Neural crest cell (in vitro differentiated cells): ENCODE measurements at regions not wholly inside any gene's neighbourhood (a gene's known extent, or its start where the extent isn't known, plus 50 kb on each side); places are given as distances from the start of the nearest gene placed in this dataset.

Experiments used
- DNase-seq: peaks from one replicate; pipeline ENCODE4 v3.0.0; 2021; ENCODE audit warnings: low read depth, mixed read lengths, low spot score
- H3K27ac Mint-ChIP-seq: one replicate; pipeline ENCODE4 v1.8.0; 2021; ENCODE audit warnings: mild to moderate bottlenecking, mixed read lengths; ENCODE audit not compliant: unreplicated experiment
- H3K27me3 Mint-ChIP-seq: 2 replicates; pipeline ENCODE4 v1.8.0; 2021; ENCODE audit warnings: low read depth, mild to moderate bottlenecking, mixed read lengths
- H3K36me3 Mint-ChIP-seq: 2 replicates; pipeline ENCODE4 v1.8.0; 2021; ENCODE audit warnings: low read depth, mild to moderate bottlenecking, mixed read lengths
- H3K4me1 Mint-ChIP-seq: 2 replicates; pipeline ENCODE4 v1.8.0; 2021; ENCODE audit warnings: mixed read lengths
- H3K4me3 Mint-ChIP-seq: one replicate; pipeline ENCODE4 v1.8.0; 2021; ENCODE audit warnings: mild to moderate bottlenecking, mixed read lengths
- H3K9me3 Mint-ChIP-seq: 2 replicates; pipeline ENCODE4 v1.8.0; 2021; ENCODE audit warnings: mixed read lengths
- CTCF ChIP-seq: fragments of 200-600 bp; sonication (generic); conservative IDR thresholded peaks from 2 replicates; pipeline ENCODE4 v1.5.0; 2021; ENCODE audit warnings: antibody characterized with exemption, mild to moderate bottlenecking

GRCh38 chr11:27242591-27242990, 120.4 kb downstream of the CCDC34 start:
- Mint-ChIP-seq H3K9me3 (no peaks in the 10 kb centered on the region), H3K4me3 (no peak overlapping the region), H3K4me1 (peaks cover 6% of the 10 kb centered on the region), H3K36me3 (no peaks in the 10 kb centered on the region), H3K27me3 (no peaks in the 10 kb centered on the region), H3K27ac (no peak overlapping the region)
- no peak for TF ChIP-seq CTCF
- DNase-seq: no peak

- no peak overlapping the region for H3K27ac Mint-ChIP-seq
- no peak for DNase-seq
- no peaks in the 10 kb centered on the region for H3K36me3 Mint-ChIP-seq
- no peaks in the 10 kb centered on the region for H3K9me3 Mint-ChIP-seq
- TF ChIP-seq CTCF: no peak
- H3K4me1 Mint-ChIP-seq: peaks cover 6% of the 10 kb centered on the region
- no peaks in the 10 kb centered on the region for H3K27me3 Mint-ChIP-seq
- H3K4me3 Mint-ChIP-seq: no peak overlapping the region
Measured at GRCh38 chr11:27241311-27242122, 121.5 kb downstream of the CCDC34 start.

- Mint-ChIP-seq H3K36me3 (no peaks in the 10 kb centered on the region), H3K27me3 (no peaks in the 10 kb centered on the region), H3K4me3 (no peak overlapping the region), H3K4me1 (peaks cover 7% of the 10 kb centered on the region), H3K27ac (no peak overlapping the region), H3K9me3 (no peaks in the 10 kb centered on the region)
- TF ChIP-seq CTCF: no peak
- no peak for DNase-seq
Measured at GRCh38 chr11:27239305-27239942, 123.6 kb downstream of the CCDC34 start.

GRCh38 chr11:27238811-27239210, 124.2 kb downstream of the CCDC34 start:
- peaks cover 13% of the 10 kb centered on the region for H3K4me1 Mint-ChIP-seq
- DNase-seq: no peak
- H3K4me3 Mint-ChIP-seq: no peak overlapping the region
- H3K9me3 Mint-ChIP-seq: no peaks in the 10 kb centered on the region
- no peak overlapping the region for H3K27ac Mint-ChIP-seq
- H3K36me3 Mint-ChIP-seq: no peaks in the 10 kb centered on the region
- no peaks in the 10 kb centered on the region for H3K27me3 Mint-ChIP-seq
- no peak for TF ChIP-seq CTCF

GRCh38 chr11:27237643-27238042, 125.4 kb downstream of the CCDC34 start:
- peaks cover 11% of the 10 kb centered on the region for H3K4me1 Mint-ChIP-seq
- H3K9me3 Mint-ChIP-seq: no peaks in the 10 kb centered on the region
- H3K36me3 Mint-ChIP-seq: no peaks in the 10 kb centered on the region
- H3K27me3 Mint-ChIP-seq: no peaks in the 10 kb centered on the region
- no peak for TF ChIP-seq CTCF
- no peak for DNase-seq
- no peak overlapping the region for H3K4me3 Mint-ChIP-seq
- H3K27ac Mint-ChIP-seq: no peak overlapping the region
